Stomach (tissue), 8 donors: ENCODE measurements at regions not wholly inside any gene's neighbourhood (a gene's known extent, or its start where the extent isn't known, plus 50 kb on each side); places are given as distances from the start of the nearest gene placed in this dataset.

ENCODE experiments used
- DNase-seq, 2 donors: peaks; one replicate each; pipeline versions ENCODE4 v3.0.0 to v3.0.0-alpha.2; 2013 to 2019
- H3K27ac ChIP-seq, 5 donors: fragments of 200-600 bp in 4 of 5; sonication (generic) in 4 of 5; one replicate each; pipeline ENCODE4 v1.5.1; 2013 to 2019; ENCODE audit warnings: mild to moderate bottlenecking in 1 of 5, moderate library complexity in 1 of 5
- H3K27me3 ChIP-seq, 3 donors: fragments of 200-600 bp; sonication (generic); one replicate each; pipeline ENCODE4 v1.5.1; 2017 to 2019; ENCODE audit warnings: mixed run types in 1 of 3
- H3K36me3 ChIP-seq, 4 donors: fragments of 200-600 bp; sonication (generic); 1 replicate in 3 of 4; 2 replicates in 1 of 4; pipeline ENCODE4 v1.5.1; 2016 to 2019
- H3K4me1 ChIP-seq, 4 donors: fragments of 200-600 bp; sonication (generic); one replicate each; pipeline ENCODE4 v1.5.1; 2016 to 2019
- H3K4me3 ChIP-seq, 4 donors: fragments of 200-600 bp; sonication (generic) in 3 of 4; one replicate each; pipeline ENCODE4 v1.5.1; 2016 to 2019; ENCODE audit warnings: mild to moderate bottlenecking in 1 of 4
- H3K9me3 ChIP-seq, 4 donors: fragments of 200-600 bp; sonication (generic); one replicate each; pipeline ENCODE4 v1.5.1; 2016 to 2019
- EP300 ChIP-seq: sonication (generic); formaldehyde crosslinking; IDR thresholded peaks from one replicate; pipeline ENCODE4 v1.6.1; 2017; ENCODE audit warnings: antibody characterized with exemption
- POLR2A ChIP-seq, 4 donors: fragments of 450-650 bp; IDR thresholded peaks; one replicate each; pipeline ENCODE4 v1.6.1; 2016; ENCODE audit warnings: antibody characterized with exemption in 4 of 4, control low read depth in 2 of 4, mild to moderate bottlenecking in 1 of 4, moderate library complexity in 1 of 4
- POLR2AphosphoS5 ChIP-seq, 3 donors: sonication (generic); formaldehyde crosslinking; IDR thresholded peaks; one replicate each; pipeline ENCODE4 v1.6.1; 2016; ENCODE audit warnings: antibody characterized with exemption in 3 of 3
- WGBS, 5 donors: extraction: QIAGEN DNeasy Blood & Tissue Kit in 3 of 5; methylation state at CpG; one replicate each; pipeline versions ENCODE4 v1.1.5 to v1.1.7; 2013 to 2018; 5-methylcytosine and 5-hydroxymethylcytosine counted together
- intact Hi-C: fragments of 100-400 bp; cut with DNase I; formaldehyde crosslinking; loops from one replicate; pipeline ENCODE4 v1.15.1; 2023; ENCODE audit warnings: low total_unique reads
- TF ChIP-seq, protein P1 (sequence below), 7 experiments: fragments of 450-650 bp in 4 of 7; fragments of 200-600 bp in 3 of 7; sonication (generic) in 3 of 7; IDR thresholded peaks; one replicate each; pipeline ENCODE4 v1.5.1; 2016 to 2019; ENCODE audit warnings: antibody characterized with exemption in 7 of 7, control low read depth in 2 of 7, mild to moderate bottlenecking in 1 of 7
- donor health status: healthy with polysubstance abuse.
- donor health status: Bipolar disorder and iron deficiency.
- donor health status: healthy.

GRCh38 chr4:135201081-135201480 is 999.5 kb upstream of the PABPC4L start:
- H3K27ac ChIP-seq, result no peak overlapping the region
- H3K4me1 ChIP-seq, result no peaks in the 10 kb centered on the region
- TF ChIP-seq, protein P1, sequence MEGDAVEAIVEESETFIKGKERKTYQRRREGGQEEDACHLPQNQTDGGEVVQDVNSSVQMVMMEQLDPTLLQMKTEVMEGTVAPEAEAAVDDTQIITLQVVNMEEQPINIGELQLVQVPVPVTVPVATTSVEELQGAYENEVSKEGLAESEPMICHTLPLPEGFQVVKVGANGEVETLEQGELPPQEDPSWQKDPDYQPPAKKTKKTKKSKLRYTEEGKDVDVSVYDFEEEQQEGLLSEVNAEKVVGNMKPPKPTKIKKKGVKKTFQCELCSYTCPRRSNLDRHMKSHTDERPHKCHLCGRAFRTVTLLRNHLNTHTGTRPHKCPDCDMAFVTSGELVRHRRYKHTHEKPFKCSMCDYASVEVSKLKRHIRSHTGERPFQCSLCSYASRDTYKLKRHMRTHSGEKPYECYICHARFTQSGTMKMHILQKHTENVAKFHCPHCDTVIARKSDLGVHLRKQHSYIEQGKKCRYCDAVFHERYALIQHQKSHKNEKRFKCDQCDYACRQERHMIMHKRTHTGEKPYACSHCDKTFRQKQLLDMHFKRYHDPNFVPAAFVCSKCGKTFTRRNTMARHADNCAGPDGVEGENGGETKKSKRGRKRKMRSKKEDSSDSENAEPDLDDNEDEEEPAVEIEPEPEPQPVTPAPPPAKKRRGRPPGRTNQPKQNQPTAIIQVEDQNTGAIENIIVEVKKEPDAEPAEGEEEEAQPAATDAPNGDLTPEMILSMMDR (IDR thresholded peaks at IDR 0.05), result no peak
- TF ChIP-seq POLR2AphosphoS5 (IDR thresholded peaks at IDR 0.05) (no peak), POLR2A (IDR thresholded peaks at IDR 0.05) (no peak), EP300 (no peak)
- WGBS, 5 donors, result 84 to 88% (median 86%) methylated on average over 4 to 5 of the region's 5 CpGs
- H3K36me3 ChIP-seq, result no peaks in the 10 kb centered on the region
- H3K27me3 ChIP-seq, result no peaks in the 10 kb centered on the region
- no peak for DNase-seq
- H3K9me3 ChIP-seq, result no peaks in the 10 kb centered on the region
- intact Hi-C loops, result no loop called here
- H3K4me3 ChIP-seq, result no peak overlapping the region

- Histone ChIP-seq H3K27ac (no peak overlapping the region), H3K9me3 (peaks cover 0 to 5% (median 0%) of the 10 kb centered on the region in 4 donors), H3K4me3 (no peak overlapping the region), H3K36me3 (no peaks in the 10 kb centered on the region), H3K27me3 (no peaks in the 10 kb centered on the region), H3K4me1 (no peaks in the 10 kb centered on the region)
- WGBS, 5 donors, result 11 to 26% (median 11%) methylated on average over 1 of the region's 1 CpG
- TF ChIP-seq POLR2AphosphoS5 (IDR thresholded peaks at IDR 0.05) (no peak), POLR2A (IDR thresholded peaks at IDR 0.05) (no peak), EP300 (no peak)
- TF ChIP-seq, protein P1 (IDR thresholded peaks at IDR 0.05), result no peak
- no peak for DNase-seq
- intact Hi-C loops, result no loop called here
Observed at GRCh38 chr4:135197641-135198040, 996.1 kb upstream of the PABPC4L start.

DNA sequence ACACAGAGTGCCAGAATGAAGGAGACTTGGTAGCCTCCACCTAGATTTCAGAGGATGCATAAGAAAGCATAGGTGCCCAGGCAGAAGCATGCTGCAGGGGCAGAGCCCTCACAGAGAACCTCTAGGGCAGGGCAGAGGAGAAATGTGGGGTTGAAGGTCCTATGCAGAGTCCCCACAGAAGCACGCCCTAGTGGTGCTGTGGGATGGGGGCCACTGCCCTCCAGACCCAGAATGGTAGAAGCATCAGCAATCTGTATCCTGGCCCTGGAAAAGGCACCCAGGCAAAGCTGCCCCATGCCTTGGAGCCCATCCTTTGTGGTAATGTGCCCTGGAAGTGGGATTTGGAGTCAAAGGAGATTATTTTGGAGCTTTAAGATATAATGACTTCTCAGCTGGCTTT is 992.9 kb upstream of the PABPC4L start:
- no peak for DNase-seq
- Histone ChIP-seq H3K9me3 (peaks cover 0 to 5% (median 0%) of the 10 kb centered on the region in 4 donors), H3K27me3 (no peaks in the 10 kb centered on the region), H3K27ac (no peak overlapping the region), H3K4me1 (no peaks in the 10 kb centered on the region), H3K4me3 (no peak overlapping the region), H3K36me3 (no peaks in the 10 kb centered on the region)
- intact Hi-C loops, result no loop called here
- WGBS, 5 donors, result 57 to 85% (median 78%) methylated on average over 1 of the region's 1 CpG
- TF ChIP-seq POLR2A (IDR thresholded peaks at IDR 0.05), result no peak

DNA sequence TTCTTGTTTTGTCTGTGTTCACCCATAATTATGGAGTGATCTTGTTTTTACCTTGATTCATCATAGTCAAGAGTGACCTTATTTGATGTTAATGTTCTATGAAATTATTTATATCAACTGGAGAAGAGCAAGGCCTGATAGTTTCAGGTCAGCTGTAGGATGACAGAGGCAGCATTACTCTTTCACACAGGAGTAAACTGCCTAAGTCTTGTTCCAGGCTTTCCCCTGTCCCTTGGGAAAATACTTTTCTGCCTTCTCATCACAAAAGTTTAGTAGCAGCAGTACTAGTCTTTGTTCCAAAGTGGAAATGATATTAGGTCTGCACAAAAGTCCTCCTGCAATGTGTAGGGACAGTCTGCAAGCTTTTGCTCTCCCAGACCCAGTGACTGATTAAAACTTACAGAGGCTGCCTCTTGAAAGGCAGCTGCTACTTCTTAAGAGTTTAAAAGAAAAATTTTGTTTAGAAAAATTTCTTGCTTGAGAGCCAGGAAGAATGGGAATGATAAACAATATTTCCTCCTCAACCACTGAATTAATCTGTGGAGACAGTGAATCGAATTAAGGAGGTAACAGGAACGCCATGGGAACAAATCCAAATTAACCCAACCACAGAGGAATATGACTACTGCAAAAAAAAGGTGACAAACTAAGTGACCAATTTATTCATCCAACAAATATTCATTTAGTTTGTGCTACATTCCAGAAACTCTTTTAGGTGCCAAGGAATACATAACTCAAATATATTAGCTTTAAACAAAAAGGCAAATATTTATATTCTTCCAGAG is 991.4 kb upstream of the PABPC4L start:
- Histone ChIP-seq H3K9me3 (peaks cover 0 to 5% (median 0%) of the 10 kb centered on the region in 4 donors), H3K4me1 (no peaks in the 10 kb centered on the region), H3K27ac (no peak overlapping the region), H3K27me3 (no peaks in the 10 kb centered on the region), H3K36me3 (no peaks in the 10 kb centered on the region), H3K4me3 (no peak overlapping the region)
- DNase-seq, result peak in 1 of 2 donors; percentile 2
- intact Hi-C loops, result no loop called here
- WGBS, 5 donors, result 29 to 56% (median 51%) methylated on average over 2 of the region's 2 CpGs
- TF ChIP-seq POLR2A (IDR thresholded peaks at IDR 0.05) (no peak), EP300 (no peak), POLR2AphosphoS5 (IDR thresholded peaks at IDR 0.05) (no peak)
- TF ChIP-seq, protein P1 (IDR thresholded peaks at IDR 0.05), result no peak

DNA sequence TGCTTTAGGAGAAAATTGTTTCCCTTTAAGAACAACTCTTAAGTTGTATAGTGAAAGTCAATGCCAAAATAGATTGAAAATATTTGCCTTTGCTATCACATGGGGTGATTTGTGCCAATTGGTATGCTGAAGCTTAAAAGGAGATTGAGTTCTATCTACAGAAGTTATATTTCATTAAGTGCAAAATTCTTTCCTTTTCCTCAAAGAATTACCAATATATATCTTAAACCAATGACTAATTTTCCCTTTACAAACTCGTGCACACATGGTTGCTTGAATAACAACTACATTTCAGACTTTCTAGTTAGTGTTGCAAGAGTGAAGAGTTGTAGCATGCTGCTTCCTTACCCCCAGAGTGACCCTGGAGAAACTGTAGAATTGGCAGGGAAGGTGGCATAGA is 990.0 kb upstream of the PABPC4L start:
- DNase-seq, result no peak
- Histone ChIP-seq H3K9me3 (peaks cover 0 to 5% (median 0%) of the 10 kb centered on the region in 4 donors), H3K4me1 (no peaks in the 10 kb centered on the region), H3K27ac (no peak overlapping the region), H3K27me3 (no peaks in the 10 kb centered on the region), H3K4me3 (no peak overlapping the region), H3K36me3 (no peaks in the 10 kb centered on the region)
- intact Hi-C loops, result no loop called here
- WGBS, 5 donors, result 26 to 54% (median 33%) methylated on average over 1 of the region's 1 CpG
- TF ChIP-seq, protein P1 (IDR thresholded peaks at IDR 0.05), result no peak
- no peak for TF ChIP-seq EP300
- no peak for TF ChIP-seq POLR2AphosphoS5 (IDR thresholded peaks at IDR 0.05)
- TF ChIP-seq POLR2A (IDR thresholded peaks at IDR 0.05), result no peak
